K562 (cell line): ENCODE measurements at regions not wholly inside any gene's neighbourhood (a gene's known extent, or its start where the extent isn't known, plus 50 kb on each side); places are given as distances from the start of the nearest gene placed in this dataset.

Experiments used
- ATAC-seq: fragments of 200-7000 bp; cut with Tn5 transposase; 3 replicates; pipeline ENCODE4 v1.9.1; 2020; ENCODE audit warnings: moderate library complexity
- BruUV-seq: library from RNA; stranded (reverse); fragments of 400-500 nt; replicated peaks from 2 replicates; lab custom pipeline; 2021; lab: Mats Ljungman, UMichigan
- CTCF ChIA-PET: fragments of 300-600 bp; formaldehyde crosslinking; extraction: SDS; loops from one replicate; lab custom pipeline; 2021; ENCODE audit warnings: low intra/inter-chr PET ratio; lab: Yijun Ruan, JAX
- POLR2A ChIA-PET: fragments of 300-600, 350-650 bp; sonication (Branson Sonifier 250); formaldehyde crosslinking; extraction: SDS; loops from one replicate; lab custom pipeline; 2021; ENCODE audit warnings: antibody characterized with exemption, inconsistent platforms; lab: Yijun Ruan, JAX
- DNase-seq, 4 experiments: peaks; one replicate each; pipeline versions ENCODE4 v3.0.0 to v3.0.0-alpha.2; 2011 to 2018; ENCODE audit warnings: low spot score in 3 of 4, mixed read lengths in 3 of 4; ENCODE audit errors: extremely low read depth in 1 of 4
- FAIRE-seq: peaks from 2 replicates; lab custom pipeline; 2011; peaks lifted over from hg19 to GRCh38; lab: Jason Lieb, UNC
- H2AFZ ChIP-seq: 2 replicates; pipeline ENCODE4 v1.6.0; 2011; ENCODE audit warnings: low read depth, low read length, control low read depth, inconsistent platforms
- H3K27ac ChIP-seq: fragments of 200-600 bp; 3 replicates; pipeline ENCODE4 v1.8.0; 2011; ENCODE audit warnings: low read depth, mild to moderate bottlenecking, control low read depth, inconsistent platforms, low read length, moderate library complexity, mixed read lengths; ENCODE audit errors: extremely low read depth
- H3K27me3 ChIP-seq, 2 experiments: fragments of 300-600 bp in 1 of 2; 2 replicates in 1 of 2; 3 replicates in 1 of 2; pipeline versions ENCODE4 v1.6.0 to v1.8.0; 2011; ENCODE audit warnings: inconsistent platforms in 2 of 2, low read length in 2 of 2, mild to moderate bottlenecking in 1 of 2, mixed read lengths in 1 of 2, moderate library complexity in 1 of 2; ENCODE audit not compliant: control insufficient read depth in 2 of 2, insufficient read depth in 2 of 2
- H3K36me3 ChIP-seq: fragments of 300-600 bp; 3 replicates; pipeline ENCODE4 v1.8.0; 2011; ENCODE audit warnings: mild to moderate bottlenecking, low read length, inconsistent platforms; ENCODE audit not compliant: control insufficient read depth, insufficient read depth
- H3K4me1 ChIP-seq, 2 experiments: fragments of 200-600 bp in 1 of 2; replicated peaks in 1 of 2; 2 replicates in 1 of 2; 3 replicates in 1 of 2; pipeline versions ENCODE4 v1.5.1 to v1.8.0; 2011; ENCODE audit warnings: inconsistent platforms in 2 of 2, low read length in 2 of 2, mild to moderate bottlenecking in 1 of 2, mixed read lengths in 1 of 2, moderate library complexity in 1 of 2; ENCODE audit not compliant: control insufficient read depth in 2 of 2, insufficient read depth in 2 of 2
- H3K4me2 ChIP-seq: 2 replicates; pipeline ENCODE4 v1.6.1; 2011; ENCODE audit warnings: low read length, control low read depth, inconsistent platforms, mixed read lengths; ENCODE audit not compliant: insufficient read depth
- H3K4me3 ChIP-seq: fragments of 200-600 bp; sonication (generic), shearing (Covaris generic); 2 replicates; pipeline ENCODE4 v1.5.1; 2016; ENCODE audit warnings: control low read depth, inconsistent platforms
- H3K79me2 ChIP-seq: fragments of 200-600 bp; 3 replicates; pipeline ENCODE4 v1.8.0; 2011; ENCODE audit warnings: low read length, inconsistent platforms; ENCODE audit not compliant: control insufficient read depth, insufficient read depth
- H3K9ac ChIP-seq, 2 experiments: 2 replicates each; pipeline versions ENCODE4 v1.6.0 to v1.6.1; 2011; ENCODE audit warnings: low read depth in 2 of 2, low read length in 2 of 2, control low read depth in 1 of 2, inconsistent platforms in 1 of 2, mild to moderate bottlenecking in 1 of 2, mixed read lengths in 1 of 2; ENCODE audit not compliant: insufficient read depth in 1 of 2
- H3K9me1 ChIP-seq: one replicate; pipeline ENCODE4 v1.6.0; 2011; ENCODE audit warnings: inconsistent platforms, mild to moderate bottlenecking, low read length, moderate library complexity; ENCODE audit not compliant: control insufficient read depth, insufficient read depth
- H3K9me3 ChIP-seq: replicated peaks from 2 replicates; pipeline ENCODE4 v1.5.1; 2011; ENCODE audit warnings: low read depth, low read length, inconsistent platforms; ENCODE audit not compliant: control insufficient read depth, insufficient read depth
- H4K20me1 ChIP-seq: replicated peaks from 2 replicates; pipeline ENCODE4 v1.6.1; 2011; ENCODE audit warnings: low read length, inconsistent platforms, mixed read lengths; ENCODE audit not compliant: control insufficient read depth, insufficient read depth
- POLR2G ChIP-seq: fragments of 200-400 bp; formaldehyde crosslinking; IDR thresholded peaks from 2 replicates; pipeline ENCODE4 v1.6.1; 2017; ENCODE audit warnings: low read depth, mild to moderate bottlenecking, antibody characterized with exemption, low read length, moderate library complexity
- WGBS: fragments of 100-300 bp; shearing (Covaris generic); methylation state at CpG from one replicate; pipeline ENCODE4 v1.1.6; 2016; ENCODE audit warnings: low coverage, mixed read lengths; ENCODE audit not compliant: insufficient coverage; ENCODE audit errors: missing lambda C conversion rate; 5-methylcytosine and 5-hydroxymethylcytosine counted together
- in situ Hi-C: fragments of 300-500 bp; cut with MboI; formaldehyde crosslinking; loops from 4 replicates; pipeline ENCODE4 v1.15.0; 2018; ENCODE audit warnings: inconsistent platforms, mixed read lengths
- intact Hi-C: fragments of 100-400 bp; cut with micrococcal nuclease; formaldehyde crosslinking; loops from 2 replicates; pipeline ENCODE4 v1.14.2; 2022
- TF ChIP-seq, protein P1 (sequence below): sonication (generic); formaldehyde crosslinking; IDR thresholded peaks from 2 replicates; pipeline ENCODE4 v1.8.0; 2022; ENCODE audit warnings: mild to moderate bottlenecking, low read depth, missing genetic modification reagents
- TF ChIP-seq, protein P2 (sequence below): fragments of 250-450 bp; sonication (Bioruptor Pico); IDR thresholded peaks from 2 replicates; pipeline ENCODE4 v1.8.0; 2021; ENCODE audit warnings: moderate library complexity, mild to moderate bottlenecking, inconsistent platforms
- TF ChIP-seq, protein P3 (sequence below): IDR thresholded peaks from 3 replicates; pipeline ENCODE4 v1.6.1; 2011; ENCODE audit warnings: borderline replicate concordance, mild to moderate bottlenecking; ENCODE audit not compliant: insufficient read length, insufficient read depth

DNA sequence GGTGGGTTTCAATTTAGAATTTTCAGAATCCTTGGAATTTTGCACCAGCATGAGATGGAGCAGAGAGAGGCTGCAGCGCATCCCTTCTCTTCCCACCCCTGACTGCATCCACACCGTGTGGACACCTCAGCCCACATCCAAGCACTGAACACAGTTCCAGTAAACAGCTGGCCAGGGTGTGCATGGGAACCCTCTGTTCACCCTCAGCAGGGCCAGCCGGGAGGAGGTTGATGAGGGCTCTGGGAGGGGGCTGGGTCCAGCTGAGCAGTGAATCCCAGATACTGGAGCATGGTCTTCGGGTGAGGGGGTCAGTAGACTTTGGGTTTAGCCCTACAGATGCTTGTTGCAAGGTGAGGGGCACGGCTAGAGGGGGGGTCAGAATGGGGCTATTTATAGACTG, 85.8 kb downstream of the RPLP1 start:
- H3K36me3 ChIP-seq, result no peaks in the 10 kb centered on the region
- no peaks in the 10 kb centered on the region for H3K4me1 ChIP-seq
- WGBS, result 2% methylated on average over 5 of the region's 5 CpGs
- no peaks in the 10 kb centered on the region for H3K9me3 ChIP-seq
- H3K79me2 ChIP-seq, result no peaks in the 10 kb centered on the region
- intact Hi-C loops, result no loop called here
- no TSS peak for BruUV-seq
- in situ Hi-C loops, result no loop called here
- no peak overlapping the region for H3K27ac ChIP-seq
- H4K20me1 ChIP-seq, result peaks cover 2% of the 10 kb centered on the region; the same call in 1 of the 2 replicates
- H3K4me2 ChIP-seq, result no peak overlapping the region
- ATAC-seq (no peak), DNase-seq (no peak), FAIRE-seq (no peak)
- peaks cover 13 to 43% of the 10 kb centered on the region in 2 experiments; a peak in 4 of 5 replicates for H3K27me3 ChIP-seq
- no peak overlapping the region for H3K4me3 ChIP-seq
- ChIA-PET CTCF (no interaction called here), POLR2A (interaction anchor here (0.5 to 1.7 kb wide), 2 partner anchors 12 to 13 kb away, joined by 4 to 5 read pairs; no protein-coding TSS in a partner anchor)
- no peak overlapping the region for H3K9ac ChIP-seq
- no peaks in the 10 kb centered on the region for H3K9me1 ChIP-seq
- H2AFZ ChIP-seq, result no peak overlapping the region
- TF ChIP-seq, protein P1, sequence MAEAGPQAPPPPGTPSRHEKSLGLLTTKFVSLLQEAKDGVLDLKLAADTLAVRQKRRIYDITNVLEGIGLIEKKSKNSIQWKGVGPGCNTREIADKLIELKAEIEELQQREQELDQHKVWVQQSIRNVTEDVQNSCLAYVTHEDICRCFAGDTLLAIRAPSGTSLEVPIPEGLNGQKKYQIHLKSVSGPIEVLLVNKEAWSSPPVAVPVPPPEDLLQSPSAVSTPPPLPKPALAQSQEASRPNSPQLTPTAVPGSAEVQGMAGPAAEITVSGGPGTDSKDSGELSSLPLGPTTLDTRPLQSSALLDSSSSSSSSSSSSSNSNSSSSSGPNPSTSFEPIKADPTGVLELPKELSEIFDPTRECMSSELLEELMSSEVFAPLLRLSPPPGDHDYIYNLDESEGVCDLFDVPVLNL (CRISPR knock-in tag), result no peak
- TF ChIP-seq, protein P2, sequence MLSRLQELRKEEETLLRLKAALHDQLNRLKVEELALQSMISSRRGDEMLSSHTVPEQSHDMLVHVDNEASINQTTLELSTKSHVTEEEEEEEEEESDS (CRISPR knock-in tag), result no peak
- TF ChIP-seq, protein P3, sequence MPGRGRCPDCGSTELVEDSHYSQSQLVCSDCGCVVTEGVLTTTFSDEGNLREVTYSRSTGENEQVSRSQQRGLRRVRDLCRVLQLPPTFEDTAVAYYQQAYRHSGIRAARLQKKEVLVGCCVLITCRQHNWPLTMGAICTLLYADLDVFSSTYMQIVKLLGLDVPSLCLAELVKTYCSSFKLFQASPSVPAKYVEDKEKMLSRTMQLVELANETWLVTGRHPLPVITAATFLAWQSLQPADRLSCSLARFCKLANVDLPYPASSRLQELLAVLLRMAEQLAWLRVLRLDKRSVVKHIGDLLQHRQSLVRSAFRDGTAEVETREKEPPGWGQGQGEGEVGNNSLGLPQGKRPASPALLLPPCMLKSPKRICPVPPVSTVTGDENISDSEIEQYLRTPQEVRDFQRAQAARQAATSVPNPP, result no peak
- TF ChIP-seq POLR2G, result no peak
